ENCODE measurements at regions not wholly inside any gene's neighbourhood (a gene's known extent, or its start where the extent isn't known, plus 50 kb on each side); places are given as distances from the start of the nearest gene placed in this dataset.

GRCh38 chr2:82825410-82826090 is 1633.5 kb downstream of the SUCLG1 start:
- TF ChIP-seq EZH2phosphoT487 (IDR thresholded peaks at IDR 0.05; ENCODE audit: borderline replicate concordance) (no peak), CTCF (conservative IDR thresholded peaks at IDR 0.05; ENCODE audit: low read length) (no peak)

Measured in Loucy (cell line).